ENCODE measurements at regions not wholly inside any gene's neighbourhood (a gene's known extent, or its start where the extent isn't known, plus 50 kb on each side); places are given as distances from the start of the nearest gene placed in this dataset.
"Not testable (repeated sequence)": the region's sequence is repeated elsewhere in the genome, so short reads cannot be mapped to it uniquely, and the experiment has no call there.

GRCh38 chr10:30697806-30698205 lies 68.3 kb upstream of the LYZL2 start:
- TF ChIP-seq GABPA (IDR thresholded peaks at IDR 0.05; ENCODE audit: low read depth) (no peak), SPI1 (IDR thresholded peaks at IDR 0.05; ENCODE audit: borderline replicate concordance, low read depth) (no peak), REST (IDR thresholded peaks at IDR 0.05; ENCODE audit: insufficient replicate concordance, low read depth) (no peak), POLR2AphosphoS5 (IDR thresholded peaks at IDR 0.05; ENCODE audit: low read depth) (no peak), CTCF (IDR thresholded peaks at IDR 0.05; ENCODE audit: insufficient read depth, low read length) (no peak)
- Histone ChIP-seq H3K27ac (replicated peaks) (no peak overlapping the region), H3K27me3 (ENCODE audit: insufficient read depth, poor library complexity, severe bottlenecking) (no peaks in the 10 kb centered on the region), H3K4me3 (replicated peaks; ENCODE audit: insufficient read depth, low read length) (no peak overlapping the region)
- no peak for DNase-seq (ENCODE audit: low read depth in 1 of 2, low spot score in 1 of 2)

GRCh38 chr10:30697221-30697620 lies 67.7 kb upstream of the LYZL2 start:
- not testable (repeated sequence) for H3K27me3 ChIP-seq (ENCODE audit: insufficient read depth, poor library complexity, severe bottlenecking); DNase-seq (ENCODE audit: low read depth in 1 of 2, low spot score in 1 of 2); H3K27ac ChIP-seq (replicated peaks); H3K4me3 ChIP-seq (replicated peaks; ENCODE audit: insufficient read depth, low read length)

GRCh38 chr10:30696416-30697185 lies 67.0 kb upstream of the LYZL2 start:
- not testable (repeated sequence) for H3K4me3 ChIP-seq (replicated peaks; ENCODE audit: insufficient read depth, low read length); H3K27ac ChIP-seq (replicated peaks); DNase-seq (ENCODE audit: low read depth in 1 of 2, low spot score in 1 of 2); H3K27me3 ChIP-seq (ENCODE audit: insufficient read depth, poor library complexity, severe bottlenecking)

GRCh38 chr10:30695481-30696236 lies 66.1 kb upstream of the LYZL2 start:
- H3K27ac ChIP-seq (replicated peaks); H3K4me3 ChIP-seq (replicated peaks; ENCODE audit: insufficient read depth, low read length); DNase-seq (ENCODE audit: low read depth in 1 of 2, low spot score in 1 of 2); H3K27me3 ChIP-seq (ENCODE audit: insufficient read depth, poor library complexity, severe bottlenecking): not testable (repeated sequence)

GRCh38 chr10:30694518-30695228 lies 65.1 kb upstream of the LYZL2 start:
- no peak overlapping the region for H3K27ac ChIP-seq (replicated peaks)
- no peak for TF ChIP-seq POLR2AphosphoS5 (IDR thresholded peaks at IDR 0.05; ENCODE audit: low read depth)
- no peak for TF ChIP-seq CTCF (IDR thresholded peaks at IDR 0.05; ENCODE audit: insufficient read depth, low read length)
- no peak for TF ChIP-seq REST (IDR thresholded peaks at IDR 0.05; ENCODE audit: insufficient replicate concordance, low read depth)
- TF ChIP-seq GABPA (IDR thresholded peaks at IDR 0.05; ENCODE audit: low read depth) = no peak
- TF ChIP-seq SPI1 (IDR thresholded peaks at IDR 0.05; ENCODE audit: borderline replicate concordance, low read depth) = no peak
- DNase-seq (ENCODE audit: low read depth in 1 of 2, low spot score in 1 of 2) = no peak

More at GRCh38 chr10:30694518-30695228, 65.1 kb upstream of the LYZL2 start:
- Histone ChIP-seq H3K27me3 (ENCODE audit: insufficient read depth, poor library complexity, severe bottlenecking) (no peaks in the 10 kb centered on the region), H3K4me3 (replicated peaks; ENCODE audit: insufficient read depth, low read length) (no peak overlapping the region)

Measured in HL-60 (cell line).